GM18508 (cell line): ENCODE measurements at regions not wholly inside any gene's neighbourhood (a gene's known extent, or its start where the extent isn't known, plus 50 kb on each side); places are given as distances from the start of the nearest gene placed in this dataset.
"Not testable (repeated sequence)": the region's sequence is repeated elsewhere in the genome, so short reads cannot be mapped to it uniquely, and the experiment has no call there.

Experiments used
- ATAC-seq: cut with Tn5 transposase; IDR thresholded peaks from one replicate; pipeline ENCODE4 v1.9.1; 2021; ENCODE audit warnings: moderate number of reproducible peaks; ENCODE audit not compliant: insufficient read depth, unreplicated experiment

- no peak for ATAC-seq
Measured at GRCh38 chr6:168871642-168872315, 381.9 kb downstream of the THBS2 start.

GRCh38 chr6:168870982-168871381, 382.7 kb downstream of the THBS2 start:
- ATAC-seq: no peak

- ATAC-seq: no peak
Measured at GRCh38 chr6:168867247-168868102, 386.2 kb downstream of the THBS2 start.

- ATAC-seq: no peak
Measured at GRCh38 chr6:168866534-168866933, 387.1 kb downstream of the THBS2 start.

GRCh38 chr6:168865522-168865921, 388.1 kb downstream of the THBS2 start:
- no peak for ATAC-seq

- ATAC-seq: no peak
Measured at GRCh38 chr6:168864541-168865460, 388.8 kb downstream of the THBS2 start.

- no peak for ATAC-seq
Measured at GRCh38 chr6:168863467-168863866, 390.2 kb downstream of the THBS2 start.

- no peak for ATAC-seq
Measured at GRCh38 chr6:168862346-168862980, 391.2 kb downstream of the THBS2 start.

GRCh38 chr6:168860987-168861386, 392.7 kb downstream of the THBS2 start:
- no peak for ATAC-seq

GRCh38 chr6:168860341-168860740, 393.3 kb downstream of the THBS2 start:
- no peak for ATAC-seq

- no peak for ATAC-seq
Measured at GRCh38 chr6:168858926-168859325, 394.7 kb downstream of the THBS2 start.

- ATAC-seq: no peak
Measured at GRCh38 chr6:168856914-168857313, 396.7 kb downstream of the THBS2 start.

- no peak for ATAC-seq
Measured at GRCh38 chr6:168852376-168852884, 401.2 kb downstream of the THBS2 start.

GRCh38 chr6:168851460-168852375, 401.9 kb downstream of the THBS2 start:
- no peak for ATAC-seq

- not testable (repeated sequence) for ATAC-seq
Measured at GRCh38 chr6:168850027-168850736, 403.5 kb downstream of the THBS2 start.

- no peak for ATAC-seq
Measured at GRCh38 chr6:168849459-168849858, 404.2 kb downstream of the THBS2 start.

- ATAC-seq: no peak
Measured at GRCh38 chr6:168848797-168849196, 404.8 kb downstream of the THBS2 start.
